SK-N-SH treated with all-trans-retinoic acid at 6 μM for 48 hours (cell line): ENCODE measurements at regions not wholly inside any gene's neighbourhood (a gene's known extent, or its start where the extent isn't known, plus 50 kb on each side); places are given as distances from the start of the nearest gene placed in this dataset.

Experiments used
- ARNTL ChIP-seq: fragments of 450-650 bp; formaldehyde crosslinking; IDR thresholded peaks from 2 replicates; pipeline ENCODE4 v1.5.0; 2020; ENCODE audit warnings: low read depth, mild to moderate bottlenecking, moderate library complexity, borderline replicate concordance
- TCF4 ChIP-seq: fragments of 250-450 bp; sonication (Bioruptor Pico); IDR thresholded peaks from 2 replicates; pipeline ENCODE4 v1.8.0; 2021; ENCODE audit warnings: mild to moderate bottlenecking, moderate library complexity, borderline replicate concordance
- ZNF70 ChIP-seq: fragments of 450-650 bp; formaldehyde crosslinking; IDR thresholded peaks from 2 replicates; pipeline ENCODE4 v1.5.0; 2020; ENCODE audit warnings: mild to moderate bottlenecking, moderate library complexity
- TF ChIP-seq, protein P1 (sequence below): fragments of 250-450 bp; sonication (Bioruptor Pico); IDR thresholded peaks from 2 replicates; pipeline ENCODE4 v1.8.0; 2020; ENCODE audit warnings: mild to moderate bottlenecking, moderate library complexity, borderline replicate concordance

DNA sequence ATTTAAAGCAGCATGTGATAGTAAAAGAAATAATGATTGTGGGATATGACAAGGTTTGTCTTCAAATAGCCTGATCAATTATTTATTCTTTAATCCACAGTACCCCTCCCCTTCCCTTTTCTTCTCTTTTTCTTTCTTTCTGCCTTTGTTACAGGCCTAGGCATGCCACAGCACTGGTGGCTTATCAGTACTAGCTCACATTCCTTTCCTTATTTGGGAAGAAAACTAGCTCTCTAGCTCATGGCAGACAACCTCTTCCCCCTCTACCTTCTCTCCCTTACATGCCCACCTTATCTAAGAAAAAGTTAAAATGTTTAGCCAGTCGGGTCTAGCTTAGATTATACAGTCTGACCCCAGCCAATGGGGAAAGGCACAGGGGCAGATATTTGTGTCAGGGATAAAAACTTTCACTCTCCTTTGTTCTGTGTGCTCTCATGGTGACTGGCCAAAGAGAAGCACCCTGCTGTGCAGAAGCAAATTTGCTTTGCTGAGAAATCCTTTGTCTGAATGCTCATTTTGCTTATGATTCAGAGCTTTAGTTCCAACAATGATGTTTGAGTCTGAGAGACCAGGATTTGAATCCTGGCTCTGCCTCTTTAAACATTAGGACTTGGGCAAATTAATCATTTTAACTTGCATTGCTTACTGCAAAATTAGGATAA lies 75.8 kb upstream of the CDH12 start:
- TF ChIP-seq, protein P1, sequence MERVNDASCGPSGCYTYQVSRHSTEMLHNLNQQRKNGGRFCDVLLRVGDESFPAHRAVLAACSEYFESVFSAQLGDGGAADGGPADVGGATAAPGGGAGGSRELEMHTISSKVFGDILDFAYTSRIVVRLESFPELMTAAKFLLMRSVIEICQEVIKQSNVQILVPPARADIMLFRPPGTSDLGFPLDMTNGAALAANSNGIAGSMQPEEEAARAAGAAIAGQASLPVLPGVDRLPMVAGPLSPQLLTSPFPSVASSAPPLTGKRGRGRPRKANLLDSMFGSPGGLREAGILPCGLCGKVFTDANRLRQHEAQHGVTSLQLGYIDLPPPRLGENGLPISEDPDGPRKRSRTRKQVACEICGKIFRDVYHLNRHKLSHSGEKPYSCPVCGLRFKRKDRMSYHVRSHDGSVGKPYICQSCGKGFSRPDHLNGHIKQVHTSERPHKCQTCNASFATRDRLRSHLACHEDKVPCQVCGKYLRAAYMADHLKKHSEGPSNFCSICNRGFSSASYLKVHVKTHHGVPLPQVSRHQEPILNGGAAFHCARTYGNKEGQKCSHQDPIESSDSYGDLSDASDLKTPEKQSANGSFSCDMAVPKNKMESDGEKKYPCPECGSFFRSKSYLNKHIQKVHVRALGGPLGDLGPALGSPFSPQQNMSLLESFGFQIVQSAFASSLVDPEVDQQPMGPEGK (CRISPR knock-in tag): no peak
- no peak for TF ChIP-seq ARNTL
- TF ChIP-seq TCF4 (CRISPR knock-in tag): no peak
- no peak for TF ChIP-seq ZNF70
